GM12878 (cell line): ENCODE measurements at regions not wholly inside any gene's neighbourhood (a gene's known extent, or its start where the extent isn't known, plus 50 kb on each side); places are given as distances from the start of the nearest gene placed in this dataset.

Experiments
- ATAC-seq: fragments of 200-7000 bp; cut with Tn5 transposase; 3 replicates; pipeline ENCODE4 v1.9.1; 2020; ENCODE audit warnings: mild to moderate bottlenecking, moderate library complexity
- BruUV-seq: library from RNA; stranded (reverse); fragments of 400-500 nt; replicated peaks from 2 replicates; lab custom pipeline; 2021; lab: Mats Ljungman, UMichigan
- CTCF ChIA-PET: fragments of 300-600 bp; sonication (Branson Sonifier 250); formaldehyde crosslinking; extraction: SDS; loops from one replicate; lab custom pipeline; 2021; ENCODE audit warnings: inconsistent platforms; lab: Yijun Ruan, JAX
- POLR2A ChIA-PET: fragments of 350-600 bp; formaldehyde crosslinking; extraction: SDS; loops from one replicate; lab custom pipeline; 2021; ENCODE audit warnings: inconsistent platforms; lab: Charles Lee
- RAD21 ChIA-PET: fragments of 300-600 bp; sonication (Branson Sonifier 250); formaldehyde crosslinking; loops from one replicate; lab custom pipeline; 2023; ENCODE audit warnings: antibody characterized with exemption; ENCODE audit not compliant: unreplicated experiment; lab: Charles Lee
- SMC1A ChIA-PET: fragments of 300-600 bp; sonication (Branson Sonifier 250); formaldehyde crosslinking; loops from one replicate; lab custom pipeline; 2023; ENCODE audit not compliant: unreplicated experiment, uncharacterized antibody; lab: Charles Lee
- DNase-seq: peaks from one replicate; pipeline ENCODE4 v3.0.0-alpha.2; 2011; ENCODE audit warnings: low read depth, low spot score
- FAIRE-seq: peaks from 3 replicates; lab custom pipeline; 2011; peaks lifted over from hg19 to GRCh38; lab: Jason Lieb, UNC
- H2AFZ ChIP-seq: 2 replicates; pipeline ENCODE4 v1.6.0; 2011; ENCODE audit warnings: low read depth, low read length, control low read depth; ENCODE audit not compliant: control insufficient read depth
- H3K27ac ChIP-seq: 2 replicates; pipeline ENCODE4 v1.5.1; 2011; ENCODE audit warnings: control low read depth; ENCODE audit not compliant: control insufficient read depth, insufficient read depth
- H3K27me3 ChIP-seq, 2 experiments: replicated peaks in 1 of 2; 2 replicates each; pipeline versions ENCODE4 v1.6.0 to v1.6.1; 2011; ENCODE audit warnings: low read length in 1 of 2; ENCODE audit not compliant: control insufficient read depth in 2 of 2, insufficient read depth in 2 of 2
- H3K36me3 ChIP-seq, 2 experiments: 2 replicates each; pipeline ENCODE4 v1.5.1; 2011; ENCODE audit warnings: low read length in 1 of 2; ENCODE audit not compliant: control insufficient read depth in 2 of 2, insufficient read depth in 2 of 2
- H3K4me1 ChIP-seq: 2 replicates; pipeline ENCODE4 v1.6.1; 2011; ENCODE audit warnings: mild to moderate bottlenecking, low read length, moderate library complexity, mixed read lengths; ENCODE audit not compliant: control insufficient read depth, insufficient read depth
- H3K4me2 ChIP-seq: 2 replicates; pipeline ENCODE4 v1.6.0; 2011; ENCODE audit warnings: control low read depth; ENCODE audit not compliant: control insufficient read depth, insufficient read depth
- H3K4me3 ChIP-seq: fragments of 200-600 bp; sonication (generic); 2 replicates; pipeline ENCODE4 v1.5.1; 2016
- H3K79me2 ChIP-seq: 2 replicates; pipeline ENCODE4 v1.6.0; 2011; ENCODE audit warnings: low read length; ENCODE audit not compliant: control insufficient read depth, insufficient read depth
- H3K9ac ChIP-seq: 2 replicates; pipeline ENCODE4 v1.8.0; 2011; ENCODE audit warnings: low read length, control low read depth, mixed read lengths; ENCODE audit not compliant: control insufficient read depth, insufficient read depth
- H3K9me3 ChIP-seq: replicated peaks from 3 replicates; pipeline ENCODE4 v1.5.1; 2011; ENCODE audit warnings: mild to moderate bottlenecking, low read length; ENCODE audit not compliant: control insufficient read depth, insufficient read depth
- H4K20me1 ChIP-seq: 2 replicates; pipeline ENCODE4 v1.6.0; 2011; ENCODE audit not compliant: control insufficient read depth, insufficient read depth
- EED ChIP-seq: sonication (generic); IDR thresholded peaks from 2 replicates; pipeline ENCODE4 v1.6.1; 2016; ENCODE audit warnings: antibody characterized with exemption, low read depth
- ETV6 ChIP-seq, 2 experiments: fragments of 450-650 bp in 1 of 2; IDR thresholded peaks in 1 of 2; conservative IDR thresholded peaks in 1 of 2; 2 replicates each; pipeline ENCODE4 v1.6.1; 2014; ENCODE audit warnings: antibody characterized with exemption in 1 of 2, borderline replicate concordance in 1 of 2, low read depth in 1 of 2, mild to moderate bottlenecking in 1 of 2, moderate library complexity in 1 of 2
- FOS ChIP-seq: IDR thresholded peaks from 3 replicates; pipeline ENCODE4 v1.6.1; 2011; ENCODE audit warnings: borderline replicate concordance; ENCODE audit not compliant: insufficient read length; ENCODE audit errors: extremely low read depth
- GATAD2B ChIP-seq: fragments of 450-650 bp; conservative IDR thresholded peaks from 2 replicates; pipeline ENCODE4 v1.6.1; 2017; ENCODE audit warnings: low read depth, mild to moderate bottlenecking, moderate library complexity
- HCFC1 ChIP-seq: fragments of 150-350 bp; IDR thresholded peaks from 2 replicates; pipeline ENCODE4 v1.6.1; 2014; ENCODE audit warnings: low read length
- JUNB ChIP-seq: IDR thresholded peaks from 2 replicates; pipeline ENCODE4 v1.6.1; 2016; ENCODE audit warnings: antibody characterized with exemption, mild to moderate bottlenecking
- JUND ChIP-seq: IDR thresholded peaks from 2 replicates; pipeline ENCODE4 v1.6.1; 2012; ENCODE audit warnings: low read depth, mild to moderate bottlenecking, low read length, improper control_type of control experiment, moderate library complexity
- LARP7 ChIP-seq: fragments of 450-650 bp; IDR thresholded peaks from 2 replicates; pipeline ENCODE4 v1.6.1; 2017; ENCODE audit warnings: mild to moderate bottlenecking
- MTA2 ChIP-seq: fragments of 450-650 bp; IDR thresholded peaks from 2 replicates; pipeline ENCODE4 v1.6.1; 2016; ENCODE audit warnings: low read depth, mild to moderate bottlenecking, moderate library complexity
- POLR2AphosphoS5 ChIP-seq: IDR thresholded peaks from 2 replicates; pipeline ENCODE4 v1.6.1; 2011; ENCODE audit warnings: mild to moderate bottlenecking, low read length, inconsistent platforms
- RCOR1 ChIP-seq: conservative IDR thresholded peaks from 2 replicates; pipeline ENCODE4 v1.6.1; 2012; ENCODE audit warnings: low read depth, low read length, improper control_type of control experiment
- RELA ChIP-seq: fragments of 450-650 bp; IDR thresholded peaks from 2 replicates; pipeline ENCODE4 v1.8.0; 2014; ENCODE audit warnings: borderline replicate concordance; ENCODE audit not compliant: partially characterized antibody
- ZNF217 ChIP-seq: fragments of 450-650 bp; IDR thresholded peaks from 2 replicates; pipeline ENCODE4 v1.6.1; 2017; ENCODE audit warnings: antibody characterized with exemption, mild to moderate bottlenecking
- ZNF384 ChIP-seq: IDR thresholded peaks from 2 replicates; pipeline ENCODE4 v1.6.1; 2012; ENCODE audit warnings: low read depth, mild to moderate bottlenecking, low read length, improper control_type of control experiment, borderline replicate concordance
- ZZZ3 ChIP-seq: IDR thresholded peaks from 2 replicates; pipeline ENCODE4 v1.6.1; 2011; ENCODE audit warnings: low read depth; ENCODE audit not compliant: control insufficient read depth, insufficient read length
- WGBS: methylation state at CpG from one replicate; pipeline ENCODE4 v1.1.6; 2016; ENCODE audit warnings: low lambda C conversion rate; ENCODE audit not compliant: insufficient replicate concordance, insufficient coverage; ENCODE audit errors: missing lambda C conversion rate; 5-methylcytosine and 5-hydroxymethylcytosine counted together
- in situ Hi-C: fragments of 300-500 bp; cut with MboI; formaldehyde crosslinking; loops from 9 replicates; pipeline ENCODE4 v1.14.3; 2018; ENCODE audit warnings: mixed read lengths
- intact Hi-C: fragments of 100-400 bp; cut with micrococcal nuclease; formaldehyde crosslinking; loops from one replicate; pipeline ENCODE4 v1.14.2; 2022; ENCODE audit not compliant: unreplicated experiment
- TF ChIP-seq, protein P1 (sequence below): fragments of 450-650 bp; IDR thresholded peaks from 2 replicates; pipeline ENCODE4 v1.6.1; 2017; ENCODE audit warnings: mild to moderate bottlenecking, low read depth, inconsistent platforms; ENCODE audit not compliant: poor library complexity, severe bottlenecking
- TF ChIP-seq, protein P2 (sequence below): IDR thresholded peaks from 2 replicates; pipeline ENCODE4 v1.6.1; 2011; ENCODE audit warnings: low read depth, low read length, improper control_type of control experiment, borderline replicate concordance
- TF ChIP-seq, protein P3 (sequence below): fragments of 150-350 bp; IDR thresholded peaks from 2 replicates; pipeline ENCODE4 v1.6.1; 2016; ENCODE audit warnings: low read depth, low read length

DNA sequence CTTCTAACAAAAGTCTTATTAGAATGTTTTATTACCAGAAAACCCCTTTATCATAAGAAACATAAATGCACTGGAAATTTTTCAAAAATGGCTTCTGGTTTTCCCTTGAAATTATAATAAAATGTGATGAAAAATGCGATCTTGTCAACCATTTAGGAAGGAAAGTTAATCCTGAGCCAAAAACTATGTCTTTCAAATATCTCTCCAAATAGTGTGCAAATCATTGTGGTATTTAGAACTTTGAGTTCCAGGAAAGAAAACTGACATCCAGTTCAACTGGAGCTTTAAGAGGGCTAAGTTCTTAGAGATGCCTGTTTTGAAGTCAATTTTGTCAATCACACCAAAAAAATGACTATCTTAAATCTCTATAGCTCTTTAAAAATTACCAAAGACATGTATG is 425.4 kb downstream of the DNAH5 start:
- FAIRE-seq (no peak), DNase-seq (no peak), ATAC-seq (no peak)
- Histone ChIP-seq H3K79me2 (no peaks in the 10 kb centered on the region), H4K20me1 (no peaks in the 10 kb centered on the region), H3K27ac (no peak overlapping the region), H3K9ac (no peak overlapping the region), H2AFZ (no peak overlapping the region), H3K4me3 (no peak overlapping the region), H3K4me1 (no peaks in the 10 kb centered on the region), H3K36me3 (no peaks in the 10 kb centered on the region), H3K9me3 (no peaks in the 10 kb centered on the region), H3K4me2 (no peak overlapping the region), H3K27me3 (no peaks in the 10 kb centered on the region)
- intact Hi-C loops = no loop called here
- in situ Hi-C loops = no loop called here
- SMC1A ChIA-PET = no interaction called here
- no TSS peak for BruUV-seq
- CTCF ChIA-PET = no interaction called here
- WGBS = 39% methylated on average over 1 of the region's 1 CpG
- POLR2A ChIA-PET = no interaction called here
- RAD21 ChIA-PET = no interaction called here
- TF ChIP-seq LARP7 = no peak
- TF ChIP-seq, protein P1, sequence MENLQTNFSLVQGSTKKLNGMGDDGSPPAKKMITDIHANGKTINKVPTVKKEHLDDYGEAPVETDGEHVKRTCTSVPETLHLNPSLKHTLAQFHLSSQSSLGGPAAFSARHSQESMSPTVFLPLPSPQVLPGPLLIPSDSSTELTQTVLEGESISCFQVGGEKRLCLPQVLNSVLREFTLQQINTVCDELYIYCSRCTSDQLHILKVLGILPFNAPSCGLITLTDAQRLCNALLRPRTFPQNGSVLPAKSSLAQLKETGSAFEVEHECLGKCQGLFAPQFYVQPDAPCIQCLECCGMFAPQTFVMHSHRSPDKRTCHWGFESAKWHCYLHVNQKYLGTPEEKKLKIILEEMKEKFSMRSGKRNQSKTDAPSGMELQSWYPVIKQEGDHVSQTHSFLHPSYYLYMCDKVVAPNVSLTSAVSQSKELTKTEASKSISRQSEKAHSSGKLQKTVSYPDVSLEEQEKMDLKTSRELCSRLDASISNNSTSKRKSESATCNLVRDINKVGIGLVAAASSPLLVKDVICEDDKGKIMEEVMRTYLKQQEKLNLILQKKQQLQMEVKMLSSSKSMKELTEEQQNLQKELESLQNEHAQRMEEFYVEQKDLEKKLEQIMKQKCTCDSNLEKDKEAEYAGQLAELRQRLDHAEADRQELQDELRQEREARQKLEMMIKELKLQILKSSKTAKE = no peak
- no peak for TF ChIP-seq HCFC1
- no peak for TF ChIP-seq RCOR1
- TF ChIP-seq, protein P2, sequence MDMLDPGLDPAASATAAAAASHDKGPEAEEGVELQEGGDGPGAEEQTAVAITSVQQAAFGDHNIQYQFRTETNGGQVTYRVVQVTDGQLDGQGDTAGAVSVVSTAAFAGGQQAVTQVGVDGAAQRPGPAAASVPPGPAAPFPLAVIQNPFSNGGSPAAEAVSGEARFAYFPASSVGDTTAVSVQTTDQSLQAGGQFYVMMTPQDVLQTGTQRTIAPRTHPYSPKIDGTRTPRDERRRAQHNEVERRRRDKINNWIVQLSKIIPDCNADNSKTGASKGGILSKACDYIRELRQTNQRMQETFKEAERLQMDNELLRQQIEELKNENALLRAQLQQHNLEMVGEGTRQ = no peak
- no peak for TF ChIP-seq EED
- TF ChIP-seq, protein P3, sequence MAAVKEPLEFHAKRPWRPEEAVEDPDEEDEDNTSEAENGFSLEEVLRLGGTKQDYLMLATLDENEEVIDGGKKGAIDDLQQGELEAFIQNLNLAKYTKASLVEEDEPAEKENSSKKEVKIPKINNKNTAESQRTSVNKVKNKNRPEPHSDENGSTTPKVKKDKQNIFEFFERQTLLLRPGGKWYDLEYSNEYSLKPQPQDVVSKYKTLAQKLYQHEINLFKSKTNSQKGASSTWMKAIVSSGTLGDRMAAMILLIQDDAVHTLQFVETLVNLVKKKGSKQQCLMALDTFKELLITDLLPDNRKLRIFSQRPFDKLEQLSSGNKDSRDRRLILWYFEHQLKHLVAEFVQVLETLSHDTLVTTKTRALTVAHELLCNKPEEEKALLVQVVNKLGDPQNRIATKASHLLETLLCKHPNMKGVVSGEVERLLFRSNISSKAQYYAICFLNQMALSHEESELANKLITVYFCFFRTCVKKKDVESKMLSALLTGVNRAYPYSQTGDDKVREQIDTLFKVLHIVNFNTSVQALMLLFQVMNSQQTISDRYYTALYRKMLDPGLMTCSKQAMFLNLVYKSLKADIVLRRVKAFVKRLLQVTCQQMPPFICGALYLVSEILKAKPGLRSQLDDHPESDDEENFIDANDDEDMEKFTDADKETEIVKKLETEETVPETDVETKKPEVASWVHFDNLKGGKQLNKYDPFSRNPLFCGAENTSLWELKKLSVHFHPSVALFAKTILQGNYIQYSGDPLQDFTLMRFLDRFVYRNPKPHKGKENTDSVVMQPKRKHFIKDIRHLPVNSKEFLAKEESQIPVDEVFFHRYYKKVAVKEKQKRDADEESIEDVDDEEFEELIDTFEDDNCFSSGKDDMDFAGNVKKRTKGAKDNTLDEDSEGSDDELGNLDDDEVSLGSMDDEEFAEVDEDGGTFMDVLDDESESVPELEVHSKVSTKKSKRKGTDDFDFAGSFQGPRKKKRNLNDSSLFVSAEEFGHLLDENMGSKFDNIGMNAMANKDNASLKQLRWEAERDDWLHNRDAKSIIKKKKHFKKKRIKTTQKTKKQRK = no peak
- TF ChIP-seq JUNB = no peak
- TF ChIP-seq ZNF217 = no peak
- no peak for TF ChIP-seq GATAD2B
- no peak for TF ChIP-seq FOS
- no peak for TF ChIP-seq ZZZ3
- TF ChIP-seq RELA = no peak
- no peak for TF ChIP-seq JUND
- TF ChIP-seq ETV6 (conservative IDR thresholded peaks at IDR 0.05 in 1 of 2, IDR thresholded peaks at IDR 0.05 in 1 of 2; ENCODE audit: borderline replicate concordance in 1 of 2, low read depth in 1 of 2) = no peak
- TF ChIP-seq POLR2AphosphoS5 = no peak
- no peak for TF ChIP-seq ZNF384
- TF ChIP-seq MTA2 = no peak
- TF ChIP-seq, all 136 proteins: peak for 0
